ENCODE measurements at regions not wholly inside any gene's neighbourhood (a gene's known extent, or its start where the extent isn't known, plus 50 kb on each side); places are given as distances from the start of the nearest gene placed in this dataset.

GRCh38 chr17:65468321-65468720 lies 93.1 kb downstream of the AXIN2 start:
- TF ChIP-seq CTCF (IDR thresholded peaks at IDR 0.05), result no peak
- TF ChIP-seq POLR2A (IDR thresholded peaks at IDR 0.05), result no peak

Measured in right lobe of liver (tissue), 4 donors.